GM12865 (cell line): ENCODE measurements at regions not wholly inside any gene's neighbourhood (a gene's known extent, or its start where the extent isn't known, plus 50 kb on each side); places are given as distances from the start of the nearest gene placed in this dataset.

Source experiments
- DNase-seq: peaks from one replicate; pipeline ENCODE4 v3.0.0; 2010; ENCODE audit warnings: low read depth
- H3K4me3 ChIP-seq: 2 replicates; pipeline ENCODE4 v1.5.1; 2011; ENCODE audit warnings: mild to moderate bottlenecking, low read depth, low read length, control low read depth
- TF ChIP-seq, protein P1 (sequence below): IDR thresholded peaks from 2 replicates; pipeline ENCODE4 v1.5.1; 2011; ENCODE audit warnings: low read length, control low read depth, low read depth, inconsistent platforms; ENCODE audit not compliant: insufficient read depth; ENCODE audit errors: missing control alignments

DNA sequence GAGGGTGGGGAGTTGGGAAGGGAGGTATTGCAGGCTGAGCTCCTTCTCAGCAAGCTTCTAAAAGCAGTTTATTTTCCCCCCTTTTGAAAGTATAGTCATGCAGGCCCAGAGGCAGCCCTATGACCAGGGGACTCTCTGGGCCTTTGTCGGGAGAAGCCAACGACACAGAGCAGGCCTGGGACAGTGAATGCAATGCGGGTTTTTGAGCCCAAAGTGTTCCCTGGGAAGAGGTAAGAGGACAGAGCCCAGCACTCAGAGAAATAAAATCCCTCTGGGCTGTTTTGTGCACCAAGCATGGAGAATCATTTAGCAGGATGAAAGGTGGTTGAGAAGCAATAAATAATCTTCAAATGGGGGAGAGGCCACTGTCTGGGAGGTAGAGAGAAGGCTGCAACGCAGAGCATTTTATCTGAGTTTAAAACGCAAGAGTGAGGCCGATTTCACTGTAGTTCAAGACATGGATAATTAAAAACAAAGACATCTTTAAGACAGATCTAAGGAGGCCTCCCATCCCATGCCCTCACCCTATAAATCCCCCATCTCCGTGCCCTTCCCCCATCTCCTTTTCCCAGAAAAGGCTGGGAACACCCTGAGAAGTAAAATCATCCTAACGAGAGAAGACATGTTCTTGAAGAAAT is 237.5 kb downstream of the CDC5L start:
- DNase-seq, result no peak
- no peak overlapping the region for H3K4me3 ChIP-seq
- TF ChIP-seq, protein P1, sequence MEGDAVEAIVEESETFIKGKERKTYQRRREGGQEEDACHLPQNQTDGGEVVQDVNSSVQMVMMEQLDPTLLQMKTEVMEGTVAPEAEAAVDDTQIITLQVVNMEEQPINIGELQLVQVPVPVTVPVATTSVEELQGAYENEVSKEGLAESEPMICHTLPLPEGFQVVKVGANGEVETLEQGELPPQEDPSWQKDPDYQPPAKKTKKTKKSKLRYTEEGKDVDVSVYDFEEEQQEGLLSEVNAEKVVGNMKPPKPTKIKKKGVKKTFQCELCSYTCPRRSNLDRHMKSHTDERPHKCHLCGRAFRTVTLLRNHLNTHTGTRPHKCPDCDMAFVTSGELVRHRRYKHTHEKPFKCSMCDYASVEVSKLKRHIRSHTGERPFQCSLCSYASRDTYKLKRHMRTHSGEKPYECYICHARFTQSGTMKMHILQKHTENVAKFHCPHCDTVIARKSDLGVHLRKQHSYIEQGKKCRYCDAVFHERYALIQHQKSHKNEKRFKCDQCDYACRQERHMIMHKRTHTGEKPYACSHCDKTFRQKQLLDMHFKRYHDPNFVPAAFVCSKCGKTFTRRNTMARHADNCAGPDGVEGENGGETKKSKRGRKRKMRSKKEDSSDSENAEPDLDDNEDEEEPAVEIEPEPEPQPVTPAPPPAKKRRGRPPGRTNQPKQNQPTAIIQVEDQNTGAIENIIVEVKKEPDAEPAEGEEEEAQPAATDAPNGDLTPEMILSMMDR, result no peak

DNA sequence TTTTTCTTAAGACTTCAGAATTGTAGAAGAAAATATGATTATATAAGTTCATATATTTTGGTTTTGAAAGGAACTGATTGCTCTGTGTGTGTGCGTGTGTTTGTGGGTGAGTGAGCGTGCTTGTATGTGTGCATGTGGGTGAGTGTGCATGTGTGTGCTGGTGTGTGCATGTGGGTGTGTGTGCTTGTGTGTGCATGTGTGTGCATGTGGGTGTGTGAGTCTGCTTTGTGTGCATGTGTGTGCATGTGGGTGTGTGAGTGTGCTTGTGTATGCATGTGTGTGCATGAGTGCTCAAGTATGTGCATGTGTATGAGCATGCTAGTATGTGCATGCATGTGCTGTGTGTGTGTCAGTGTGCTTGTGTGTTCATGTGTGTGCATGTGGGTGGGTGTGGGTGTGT is 238.5 kb downstream of the CDC5L start:
- no peak overlapping the region for H3K4me3 ChIP-seq
- TF ChIP-seq, protein P1, result no peak
- no peak for DNase-seq

DNA sequence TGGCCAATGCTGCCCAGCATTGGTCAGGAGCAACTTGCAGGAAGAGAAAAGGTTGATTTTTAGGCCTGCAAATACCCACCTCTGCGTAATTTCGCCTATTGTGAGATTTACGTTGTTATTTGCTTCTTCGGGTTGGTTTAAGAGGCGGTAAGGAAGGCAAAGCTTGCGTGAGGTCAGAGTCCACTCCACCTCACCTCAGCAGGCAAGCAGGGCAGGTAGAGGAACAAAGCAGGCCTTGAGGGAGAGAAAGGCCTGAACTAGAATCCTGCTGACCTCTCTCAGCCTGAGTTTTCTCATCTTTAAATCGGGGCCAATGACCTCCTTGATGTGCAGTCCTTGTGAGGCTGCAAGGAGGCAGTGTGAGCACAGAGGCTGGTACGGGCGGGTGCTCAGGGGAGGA is 239.1 kb downstream of the CDC5L start:
- TF ChIP-seq, protein P1, result no peak
- no peak for DNase-seq
- H3K4me3 ChIP-seq, result no peak overlapping the region

DNA sequence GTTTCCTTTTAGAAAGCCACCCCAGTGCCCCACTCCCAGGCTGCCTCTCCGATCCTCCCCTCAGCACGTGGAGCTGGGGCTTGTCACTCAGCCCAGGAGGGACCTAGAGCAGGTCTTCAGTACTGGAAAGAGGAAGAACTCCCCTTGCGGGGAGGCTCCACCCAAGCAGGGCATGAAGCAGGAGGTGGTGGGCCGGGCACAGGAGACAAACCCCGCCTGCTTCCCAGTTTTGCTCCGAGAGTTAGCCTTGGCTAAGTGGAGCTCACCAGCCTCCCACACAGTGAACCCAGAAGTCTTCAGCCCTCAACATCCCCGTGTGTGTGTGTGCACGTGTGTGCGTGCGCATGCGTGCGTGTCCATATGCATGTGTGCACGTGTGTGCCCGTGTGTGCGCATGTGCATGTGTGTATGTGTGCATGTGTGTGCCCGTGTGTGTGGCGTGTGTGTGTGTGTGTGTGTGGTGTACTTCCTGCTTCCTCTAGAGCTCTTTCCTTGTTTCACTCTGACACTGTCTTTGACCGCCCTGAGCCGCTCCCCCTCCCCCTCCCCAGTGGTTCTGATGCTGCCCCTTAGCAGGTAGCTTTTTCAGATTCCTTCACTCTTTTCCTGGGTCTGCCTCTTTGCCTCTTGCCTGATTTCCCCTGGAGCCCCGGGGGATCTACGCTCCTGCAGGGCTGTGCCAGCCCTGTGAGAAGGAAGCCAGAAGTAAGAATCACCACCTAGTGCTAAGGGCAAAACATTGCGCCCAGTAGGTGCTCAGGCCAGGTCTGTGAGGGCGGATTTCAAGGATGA is 239.8 kb downstream of the CDC5L start:
- H3K4me3 ChIP-seq, result no peak overlapping the region
- peak; percentile 5 for DNase-seq

DNA sequence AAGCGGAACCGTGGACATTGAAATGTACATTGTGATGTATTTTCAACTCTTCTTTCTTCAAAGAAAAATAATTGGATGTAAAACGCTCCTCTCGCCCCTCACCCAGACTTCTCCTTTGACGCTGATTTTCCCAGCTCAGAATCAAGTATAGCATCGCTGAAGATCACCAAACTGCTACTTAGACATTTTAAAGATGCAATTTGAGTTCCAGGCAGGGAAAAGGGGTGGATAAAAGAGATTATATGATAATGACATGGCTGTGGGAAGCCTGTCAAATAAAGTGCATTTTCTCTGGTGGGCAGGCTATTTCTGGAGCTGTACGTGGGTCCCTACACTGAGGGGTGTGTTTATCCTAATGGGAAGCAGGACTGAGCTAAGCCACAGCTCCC is 240.4 kb downstream of the CDC5L start:
- H3K4me3 ChIP-seq, result no peak overlapping the region
- no peak for DNase-seq
- TF ChIP-seq, protein P1, result no peak

More for the DNA sequence above, 239.8 kb downstream of the CDC5L start:
- TF ChIP-seq, protein P1, result no peak

DNA sequence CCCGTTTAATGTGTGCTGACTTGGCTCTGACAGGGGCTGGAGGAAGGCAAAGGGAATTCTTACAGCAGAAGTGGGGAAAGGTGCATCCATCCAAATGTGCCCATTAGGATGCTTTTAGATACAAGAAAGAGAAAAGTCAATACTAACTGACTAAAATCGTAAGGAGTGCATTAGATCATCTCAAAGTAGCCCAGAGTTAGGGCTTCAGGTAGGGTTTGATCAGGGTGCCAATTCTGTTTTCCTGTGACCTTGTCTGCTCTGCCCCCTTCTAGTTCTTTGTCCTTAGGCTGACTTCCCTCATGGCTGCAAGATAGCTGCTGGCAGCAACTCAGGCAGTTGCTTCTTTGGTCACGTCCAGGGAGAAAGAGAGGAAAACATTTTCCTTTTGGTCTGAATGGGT is 240.8 kb downstream of the CDC5L start:
- no peak for DNase-seq
- no peak overlapping the region for H3K4me3 ChIP-seq
- TF ChIP-seq, protein P1, result no peak
